ENCODE measurements at regions not wholly inside any gene's neighbourhood (a gene's known extent, or its start where the extent isn't known, plus 50 kb on each side); places are given as distances from the start of the nearest gene placed in this dataset.

DNA sequence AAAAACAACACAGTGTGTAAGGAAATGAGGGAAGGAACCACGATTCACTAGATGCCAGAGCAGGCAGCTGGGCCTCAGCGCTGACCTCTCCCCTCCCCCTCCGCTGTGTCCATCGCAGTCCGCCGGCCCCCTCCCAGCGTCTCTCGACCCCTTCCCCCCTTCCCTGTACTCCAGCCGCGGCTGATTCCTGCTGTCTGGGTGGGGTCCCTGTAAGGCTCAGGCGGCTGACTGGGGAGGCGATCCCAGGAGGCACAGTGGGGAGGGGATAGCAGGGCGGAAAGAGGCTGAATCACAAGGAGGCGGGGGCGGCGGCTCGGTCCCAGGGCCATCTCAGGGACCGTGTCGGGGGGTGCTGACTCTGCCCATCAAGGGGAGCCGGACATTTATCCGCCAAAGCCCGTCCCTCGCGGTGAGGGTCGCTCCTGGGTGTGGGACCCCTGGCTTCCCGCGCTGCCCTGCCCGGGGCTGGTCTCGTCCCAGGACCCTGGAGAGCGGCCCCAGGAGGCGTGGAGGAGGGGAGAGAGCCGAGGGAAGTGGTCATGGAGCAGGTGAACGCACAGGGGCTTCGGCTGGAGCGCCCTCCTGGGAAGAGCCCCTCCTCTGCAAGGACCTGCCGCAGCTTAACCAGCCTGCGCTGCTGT lies 241.9 kb downstream of the PTPRU start:
- TF ChIP-seq NFIC (IDR thresholded peaks at IDR 0.05; ENCODE audit: low read length) (no peak), RFX5 (IDR thresholded peaks at IDR 0.05; ENCODE audit: low read depth, low read length) (no peak), PHF20 (CRISPR knock-in tag; IDR thresholded peaks at IDR 0.05) (no peak), SP2 (CRISPR knock-in tag; IDR thresholded peaks at IDR 0.05) (no peak), NPAS2 (CRISPR knock-in tag; IDR thresholded peaks at IDR 0.05; ENCODE audit: borderline replicate concordance) (no peak), ZNF598 (CRISPR knock-in tag; IDR thresholded peaks at IDR 0.05; ENCODE audit: borderline replicate concordance) (no peak)
- TF ChIP-seq, protein P1, sequence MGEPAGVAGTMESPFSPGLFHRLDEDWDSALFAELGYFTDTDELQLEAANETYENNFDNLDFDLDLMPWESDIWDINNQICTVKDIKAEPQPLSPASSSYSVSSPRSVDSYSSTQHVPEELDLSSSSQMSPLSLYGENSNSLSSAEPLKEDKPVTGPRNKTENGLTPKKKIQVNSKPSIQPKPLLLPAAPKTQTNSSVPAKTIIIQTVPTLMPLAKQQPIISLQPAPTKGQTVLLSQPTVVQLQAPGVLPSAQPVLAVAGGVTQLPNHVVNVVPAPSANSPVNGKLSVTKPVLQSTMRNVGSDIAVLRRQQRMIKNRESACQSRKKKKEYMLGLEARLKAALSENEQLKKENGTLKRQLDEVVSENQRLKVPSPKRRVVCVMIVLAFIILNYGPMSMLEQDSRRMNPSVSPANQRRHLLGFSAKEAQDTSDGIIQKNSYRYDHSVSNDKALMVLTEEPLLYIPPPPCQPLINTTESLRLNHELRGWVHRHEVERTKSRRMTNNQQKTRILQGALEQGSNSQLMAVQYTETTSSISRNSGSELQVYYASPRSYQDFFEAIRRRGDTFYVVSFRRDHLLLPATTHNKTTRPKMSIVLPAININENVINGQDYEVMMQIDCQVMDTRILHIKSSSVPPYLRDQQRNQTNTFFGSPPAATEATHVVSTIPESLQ (CRISPR knock-in tag; conservative IDR thresholded peaks at IDR 0.05): no peak
- TF ChIP-seq, protein P2, sequence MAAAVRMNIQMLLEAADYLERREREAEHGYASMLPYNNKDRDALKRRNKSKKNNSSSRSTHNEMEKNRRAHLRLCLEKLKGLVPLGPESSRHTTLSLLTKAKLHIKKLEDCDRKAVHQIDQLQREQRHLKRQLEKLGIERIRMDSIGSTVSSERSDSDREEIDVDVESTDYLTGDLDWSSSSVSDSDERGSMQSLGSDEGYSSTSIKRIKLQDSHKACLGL (CRISPR knock-in tag; IDR thresholded peaks at IDR 0.05): no peak
- TF ChIP-seq, protein P3, sequence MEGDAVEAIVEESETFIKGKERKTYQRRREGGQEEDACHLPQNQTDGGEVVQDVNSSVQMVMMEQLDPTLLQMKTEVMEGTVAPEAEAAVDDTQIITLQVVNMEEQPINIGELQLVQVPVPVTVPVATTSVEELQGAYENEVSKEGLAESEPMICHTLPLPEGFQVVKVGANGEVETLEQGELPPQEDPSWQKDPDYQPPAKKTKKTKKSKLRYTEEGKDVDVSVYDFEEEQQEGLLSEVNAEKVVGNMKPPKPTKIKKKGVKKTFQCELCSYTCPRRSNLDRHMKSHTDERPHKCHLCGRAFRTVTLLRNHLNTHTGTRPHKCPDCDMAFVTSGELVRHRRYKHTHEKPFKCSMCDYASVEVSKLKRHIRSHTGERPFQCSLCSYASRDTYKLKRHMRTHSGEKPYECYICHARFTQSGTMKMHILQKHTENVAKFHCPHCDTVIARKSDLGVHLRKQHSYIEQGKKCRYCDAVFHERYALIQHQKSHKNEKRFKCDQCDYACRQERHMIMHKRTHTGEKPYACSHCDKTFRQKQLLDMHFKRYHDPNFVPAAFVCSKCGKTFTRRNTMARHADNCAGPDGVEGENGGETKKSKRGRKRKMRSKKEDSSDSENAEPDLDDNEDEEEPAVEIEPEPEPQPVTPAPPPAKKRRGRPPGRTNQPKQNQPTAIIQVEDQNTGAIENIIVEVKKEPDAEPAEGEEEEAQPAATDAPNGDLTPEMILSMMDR (CRISPR knock-in tag; IDR thresholded peaks at IDR 0.05): no peak
- TF ChIP-seq, protein P4, sequence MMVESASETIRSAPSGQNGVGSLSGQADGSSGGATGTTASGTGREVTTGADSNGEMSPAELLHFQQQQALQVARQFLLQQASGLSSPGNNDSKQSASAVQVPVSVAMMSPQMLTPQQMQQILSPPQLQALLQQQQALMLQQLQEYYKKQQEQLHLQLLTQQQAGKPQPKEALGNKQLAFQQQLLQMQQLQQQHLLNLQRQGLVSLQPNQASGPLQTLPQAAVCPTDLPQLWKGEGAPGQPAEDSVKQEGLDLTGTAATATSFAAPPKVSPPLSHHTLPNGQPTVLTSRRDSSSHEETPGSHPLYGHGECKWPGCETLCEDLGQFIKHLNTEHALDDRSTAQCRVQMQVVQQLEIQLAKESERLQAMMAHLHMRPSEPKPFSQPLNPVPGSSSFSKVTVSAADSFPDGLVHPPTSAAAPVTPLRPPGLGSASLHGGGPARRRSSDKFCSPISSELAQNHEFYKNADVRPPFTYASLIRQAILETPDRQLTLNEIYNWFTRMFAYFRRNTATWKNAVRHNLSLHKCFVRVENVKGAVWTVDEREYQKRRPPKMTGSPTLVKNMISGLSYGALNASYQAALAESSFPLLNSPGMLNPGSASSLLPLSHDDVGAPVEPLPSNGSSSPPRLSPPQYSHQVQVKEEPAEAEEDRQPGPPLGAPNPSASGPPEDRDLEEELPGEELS (CRISPR knock-in tag; IDR thresholded peaks at IDR 0.05): no peak
